Natural killer cell (primary cell): ENCODE measurements at regions not wholly inside any gene's neighbourhood (a gene's known extent, or its start where the extent isn't known, plus 50 kb on each side); places are given as distances from the start of the nearest gene placed in this dataset.

Source experiments
- ATAC-seq, 3 donors: fragments of 150-1000 bp in 2 of 3; fragments of 200-7000 bp in 1 of 3; cut with Tn5 transposase; 1 replicate in 1 of 3; 2 replicates in 2 of 3; pipeline ENCODE4 v1.10.0; 2021; ENCODE audit warnings: mild to moderate bottlenecking in 2 of 3, moderate library complexity in 2 of 3
- DNase-seq, 2 donors: peaks; one replicate each; pipeline versions ENCODE4 v3.0.0 to v3.0.0-alpha.2; 2013 to 2021; ENCODE audit warnings: mixed read lengths in 1 of 2
- H3K27ac ChIP-seq: one replicate; pipeline ENCODE4 v1.5.1; 2013; ENCODE audit warnings: mild to moderate bottlenecking, low read length
- H3K27me3 ChIP-seq: one replicate; pipeline ENCODE4 v1.6.1; 2013; ENCODE audit warnings: low read length; ENCODE audit not compliant: control insufficient read depth, insufficient read depth
- H3K36me3 ChIP-seq: one replicate; pipeline ENCODE4 v1.6.1; 2013; ENCODE audit warnings: low read length; ENCODE audit not compliant: control insufficient read depth, insufficient read depth
- H3K4me1 ChIP-seq: one replicate; pipeline ENCODE4 v1.6.1; 2013; ENCODE audit warnings: low read length; ENCODE audit not compliant: control insufficient read depth, insufficient read depth
- H3K4me3 ChIP-seq: one replicate; pipeline ENCODE4 v1.5.1; 2013; ENCODE audit warnings: low read length
- H3K9me3 ChIP-seq: one replicate; pipeline ENCODE4 v1.6.1; 2013; ENCODE audit warnings: low read length; ENCODE audit not compliant: control insufficient read depth, insufficient read depth
- H3K27ac Mint-ChIP-seq, 2 donors: one replicate each; pipeline ENCODE4 v1.8.0; 2022; ENCODE audit warnings: mild to moderate bottlenecking in 2 of 2, mixed read lengths in 2 of 2, moderate library complexity in 1 of 2
- H3K27me3 Mint-ChIP-seq, 2 donors: one replicate each; pipeline ENCODE4 v1.8.0; 2022; ENCODE audit warnings: low read depth in 2 of 2, mixed read lengths in 2 of 2
- H3K36me3 Mint-ChIP-seq: one replicate; pipeline ENCODE4 v1.8.0; 2022; ENCODE audit warnings: mixed read lengths
- H3K4me1 Mint-ChIP-seq, 2 donors: one replicate each; pipeline ENCODE4 v1.8.0; 2022; ENCODE audit warnings: mixed read lengths in 2 of 2
- H3K4me3 Mint-ChIP-seq: one replicate; pipeline ENCODE4 v1.8.0; 2022; ENCODE audit warnings: mild to moderate bottlenecking, moderate library complexity, mixed read lengths
- H3K9me3 Mint-ChIP-seq, 2 donors: one replicate each; pipeline ENCODE4 v1.8.0; 2022; ENCODE audit warnings: mixed read lengths in 2 of 2
- WGBS: methylation state at CpG from one replicate; pipeline ENCODE4 v1.1.7; 2013; ENCODE audit warnings: missing lambda C conversion rate; ENCODE audit not compliant: insufficient coverage; 5-methylcytosine and 5-hydroxymethylcytosine counted together
- intact Hi-C: fragments of 100-400 bp; cut with micrococcal nuclease; formaldehyde crosslinking; loops from one replicate; pipeline ENCODE4 v1.14.2; 2022
- TF ChIP-seq, protein P1 (sequence below): fragments of 200-600 bp; IDR thresholded peaks from one replicate; pipeline ENCODE4 v1.8.0; 2022; ENCODE audit warnings: antibody characterized with exemption

DNA sequence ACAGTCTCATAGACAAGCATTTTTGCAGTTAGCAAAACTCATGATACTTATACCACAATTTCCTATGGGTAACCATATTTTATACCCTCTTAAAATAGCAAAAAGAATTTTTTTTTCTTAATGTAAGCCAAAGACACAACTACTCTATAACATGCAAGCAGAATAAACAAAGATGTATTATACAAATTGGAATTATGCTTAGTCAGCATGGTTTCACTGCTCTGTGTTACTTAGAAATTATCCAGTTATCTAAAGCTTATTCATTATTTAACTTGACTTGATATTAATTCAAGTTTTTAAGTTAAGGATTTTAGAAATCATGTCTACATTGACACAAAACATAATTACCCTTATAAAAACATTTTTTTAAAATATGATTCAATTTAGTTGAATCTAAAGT is 449.8 kb upstream of the CDH2 start:
- Mint-ChIP-seq H3K4me1 (peaks cover 5 to 6% of the 10 kb centered on the region in 2 donors), H3K27me3 (no peaks in the 10 kb centered on the region), H3K36me3 (no peaks in the 10 kb centered on the region), H3K27ac (peak overlapping the region in 1 of 2 donors; percentile 75), H3K9me3 (peaks cover 0 to 3% of the 10 kb centered on the region in 2 donors), H3K4me3 (no peak overlapping the region)
- no peak overlapping the region for H3K27ac ChIP-seq
- DNase-seq (no peak), ATAC-seq (no peak)
- H3K4me3 ChIP-seq: no peak overlapping the region
- intact Hi-C loops: no loop called here
- TF ChIP-seq, protein P1, sequence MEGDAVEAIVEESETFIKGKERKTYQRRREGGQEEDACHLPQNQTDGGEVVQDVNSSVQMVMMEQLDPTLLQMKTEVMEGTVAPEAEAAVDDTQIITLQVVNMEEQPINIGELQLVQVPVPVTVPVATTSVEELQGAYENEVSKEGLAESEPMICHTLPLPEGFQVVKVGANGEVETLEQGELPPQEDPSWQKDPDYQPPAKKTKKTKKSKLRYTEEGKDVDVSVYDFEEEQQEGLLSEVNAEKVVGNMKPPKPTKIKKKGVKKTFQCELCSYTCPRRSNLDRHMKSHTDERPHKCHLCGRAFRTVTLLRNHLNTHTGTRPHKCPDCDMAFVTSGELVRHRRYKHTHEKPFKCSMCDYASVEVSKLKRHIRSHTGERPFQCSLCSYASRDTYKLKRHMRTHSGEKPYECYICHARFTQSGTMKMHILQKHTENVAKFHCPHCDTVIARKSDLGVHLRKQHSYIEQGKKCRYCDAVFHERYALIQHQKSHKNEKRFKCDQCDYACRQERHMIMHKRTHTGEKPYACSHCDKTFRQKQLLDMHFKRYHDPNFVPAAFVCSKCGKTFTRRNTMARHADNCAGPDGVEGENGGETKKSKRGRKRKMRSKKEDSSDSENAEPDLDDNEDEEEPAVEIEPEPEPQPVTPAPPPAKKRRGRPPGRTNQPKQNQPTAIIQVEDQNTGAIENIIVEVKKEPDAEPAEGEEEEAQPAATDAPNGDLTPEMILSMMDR: no peak
- H3K9me3 ChIP-seq: no peaks in the 10 kb centered on the region
- H3K4me1 ChIP-seq: no peaks in the 10 kb centered on the region
- H3K36me3 ChIP-seq: no peaks in the 10 kb centered on the region
- no peaks in the 10 kb centered on the region for H3K27me3 ChIP-seq

DNA sequence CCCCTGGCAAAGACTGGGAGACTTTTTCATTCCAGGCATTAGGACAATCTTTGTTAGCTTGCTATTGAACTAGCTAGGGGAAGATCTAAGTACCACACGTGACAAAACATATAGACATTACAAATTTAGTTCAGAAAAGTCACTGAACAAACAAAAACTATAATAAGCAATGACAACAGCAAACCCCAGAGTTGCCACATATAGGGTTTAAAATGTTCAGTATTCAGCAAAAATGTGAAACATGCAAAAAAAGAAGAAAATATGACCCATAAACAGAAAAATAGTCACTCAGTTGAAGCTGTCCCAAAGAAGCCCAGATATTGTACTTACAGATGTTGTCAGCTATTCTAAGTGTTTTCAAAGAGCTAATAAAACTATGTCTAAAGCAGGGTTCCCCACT is 431.1 kb upstream of the CDH2 start:
- Histone ChIP-seq H3K36me3 (no peaks in the 10 kb centered on the region), H3K9me3 (peaks cover 2% of the 10 kb centered on the region), H3K4me3 (no peak overlapping the region), H3K27ac (no peak overlapping the region), H3K4me1 (no peaks in the 10 kb centered on the region), H3K27me3 (no peaks in the 10 kb centered on the region)
- H3K4me3 Mint-ChIP-seq: no peak overlapping the region
- no peak overlapping the region for H3K27ac Mint-ChIP-seq
- WGBS: no CpG with 5 or more reads among the region's 1 CpG
- no peaks in the 10 kb centered on the region for H3K4me1 Mint-ChIP-seq
- intact Hi-C loops: no loop called here
- DNase-seq (no peak), ATAC-seq (no peak)
- H3K27me3 Mint-ChIP-seq: no peaks in the 10 kb centered on the region
- peaks cover 0 to 6% of the 10 kb centered on the region in 2 donors for H3K9me3 Mint-ChIP-seq
- H3K36me3 Mint-ChIP-seq: no peaks in the 10 kb centered on the region
- TF ChIP-seq, protein P1: no peak

DNA sequence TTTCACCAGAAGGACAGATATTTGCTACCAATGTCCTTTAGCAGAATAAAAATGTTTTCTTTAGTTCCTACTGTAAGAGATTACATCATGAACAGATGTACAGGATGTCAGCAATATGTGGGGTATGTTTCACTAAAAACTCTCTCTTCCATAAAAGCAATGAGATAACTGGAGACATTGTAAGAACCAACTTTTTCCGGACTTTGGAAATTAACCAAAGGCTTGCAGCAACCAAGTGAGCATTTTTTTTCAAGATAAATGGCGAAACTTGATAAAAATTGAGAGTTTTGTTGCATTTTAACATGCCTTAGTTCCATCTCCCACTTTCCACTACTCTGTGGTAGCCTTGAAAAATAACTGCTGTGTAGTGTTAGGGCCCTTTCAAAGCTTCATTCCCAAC is 429.8 kb upstream of the CDH2 start:
- H3K36me3 Mint-ChIP-seq: no peaks in the 10 kb centered on the region
- Histone ChIP-seq H3K27me3 (no peaks in the 10 kb centered on the region), H3K27ac (no peak overlapping the region), H3K4me1 (no peaks in the 10 kb centered on the region), H3K4me3 (no peak overlapping the region), H3K9me3 (peaks cover 2% of the 10 kb centered on the region), H3K36me3 (no peaks in the 10 kb centered on the region)
- DNase-seq (no peak), ATAC-seq (no peak)
- H3K9me3 Mint-ChIP-seq: peaks cover 0 to 6% of the 10 kb centered on the region in 2 donors
- WGBS: 86% methylated on average over 2 of the region's 2 CpGs
- no peaks in the 10 kb centered on the region for H3K27me3 Mint-ChIP-seq
- H3K27ac Mint-ChIP-seq: no peak overlapping the region
- H3K4me1 Mint-ChIP-seq: no peaks in the 10 kb centered on the region
- H3K4me3 Mint-ChIP-seq: no peak overlapping the region
- TF ChIP-seq, protein P1: no peak
- intact Hi-C loops: no loop called here

DNA sequence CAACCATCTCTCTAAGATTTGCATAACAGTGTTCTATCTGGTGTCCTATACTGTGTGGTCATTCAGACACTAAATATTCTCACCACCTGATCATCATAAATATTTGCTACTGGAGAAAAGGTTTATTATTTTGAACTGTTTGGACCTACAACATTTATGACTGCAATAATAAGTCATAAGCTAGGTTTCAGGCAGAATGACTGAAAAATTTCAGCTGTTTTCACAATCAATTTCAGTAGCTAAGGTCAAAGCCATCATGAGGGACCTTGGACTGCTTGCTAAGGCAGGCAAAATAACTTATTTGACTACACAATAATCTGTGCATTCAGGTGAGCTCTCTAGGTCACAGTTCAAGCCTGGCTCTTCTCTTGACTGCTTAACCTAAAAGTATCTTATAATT is 425.5 kb upstream of the CDH2 start:
- Mint-ChIP-seq H3K27ac (no peak overlapping the region), H3K9me3 (peaks cover 2 to 21% of the 10 kb centered on the region in 2 donors), H3K4me1 (no peaks in the 10 kb centered on the region), H3K27me3 (no peaks in the 10 kb centered on the region), H3K4me3 (no peak overlapping the region), H3K36me3 (peaks cover 18% of the 10 kb centered on the region)
- TF ChIP-seq, protein P1: no peak
- DNase-seq (no peak), ATAC-seq (no peak)
- intact Hi-C loops: no loop called here
- H3K4me3 ChIP-seq: no peak overlapping the region
- peaks cover 6% of the 10 kb centered on the region for H3K9me3 ChIP-seq
- H3K27me3 ChIP-seq: no peaks in the 10 kb centered on the region
- H3K4me1 ChIP-seq: no peaks in the 10 kb centered on the region
- no peaks in the 10 kb centered on the region for H3K36me3 ChIP-seq
- no peak overlapping the region for H3K27ac ChIP-seq
